H1 (cell line): ENCODE measurements at regions not wholly inside any gene's neighbourhood (a gene's known extent, or its start where the extent isn't known, plus 50 kb on each side); places are given as distances from the start of the nearest gene placed in this dataset.

Experiments
- CTCF ChIA-PET: fragments of 300-600 bp; sonication (Branson Sonifier 250); formaldehyde crosslinking; loops from one replicate; lab custom pipeline; 2021; ENCODE audit not compliant: partially characterized antibody; lab: Charles Lee
- POLR2A ChIA-PET: fragments of 300-600 bp; sonication (Branson Sonifier 250); formaldehyde crosslinking; loops from one replicate; lab custom pipeline; 2021; ENCODE audit warnings: inconsistent platforms; ENCODE audit not compliant: partially characterized antibody; lab: Charles Lee
- DNase-seq, 2 experiments: peaks; one replicate each; pipeline versions ENCODE4 v3.0.0 to v3.0.0-alpha.2; 2010 to 2022; ENCODE audit warnings: low spot score in 2 of 2, low read depth in 1 of 2, mixed read lengths in 1 of 2
- FAIRE-seq: peaks from 2 replicates; lab custom pipeline; 2011; peaks lifted over from hg19 to GRCh38; lab: Jason Lieb, UNC
- H2AFZ ChIP-seq: 2 replicates; pipeline ENCODE4 v1.8.1; 2012; ENCODE audit warnings: low read length, inconsistent platforms
- H2AK5ac ChIP-seq: 2 replicates; pipeline ENCODE4 v1.6.1; 2013; ENCODE audit warnings: low read depth, low read length
- H2BK120ac ChIP-seq: replicated peaks from 2 replicates; pipeline ENCODE3; 2013; ENCODE audit warnings: low read depth, low read length, inconsistent platforms
- H2BK12ac ChIP-seq: 2 replicates; pipeline ENCODE4 v1.6.1; 2013; ENCODE audit warnings: low read depth, low read length
- H2BK15ac ChIP-seq: 2 replicates; pipeline ENCODE4 v1.6.1; 2013; ENCODE audit warnings: low read length
- H2BK20ac ChIP-seq: 2 replicates; pipeline ENCODE4 v1.6.1; 2013; ENCODE audit warnings: low read length
- H2BK5ac ChIP-seq: 2 replicates; pipeline ENCODE4 v1.6.1; 2013; ENCODE audit warnings: low read depth, low read length
- H3K14ac ChIP-seq: 2 replicates; pipeline ENCODE4 v1.6.1; 2013; ENCODE audit warnings: inconsistent platforms; ENCODE audit not compliant: insufficient read length
- H3K18ac ChIP-seq: 2 replicates; pipeline ENCODE4 v1.6.1; 2013; ENCODE audit warnings: low read length; ENCODE audit errors: extremely low read depth
- H3K23ac ChIP-seq: 2 replicates; pipeline ENCODE4 v1.6.1; 2013; ENCODE audit warnings: inconsistent platforms; ENCODE audit not compliant: insufficient read length
- H3K23me2 ChIP-seq: 2 replicates; pipeline ENCODE4 v1.6.1; 2013; ENCODE audit warnings: low read depth, low read length
- H3K27ac ChIP-seq: 2 replicates; pipeline ENCODE4 v1.6.1; 2011; ENCODE audit warnings: low read depth, low read length, inconsistent platforms
- H3K27me3 ChIP-seq, 4 experiments: replicated peaks in 1 of 4; 1 replicate in 1 of 4; 2 replicates in 3 of 4; pipeline versions ENCODE4 v1.6.1 to v1.8.1; 2011 to 2013; ENCODE audit warnings: low read length in 3 of 4, mild to moderate bottlenecking in 3 of 4, inconsistent platforms in 2 of 4, mixed read lengths in 2 of 4, moderate library complexity in 1 of 4; ENCODE audit not compliant: control insufficient read depth in 3 of 4, insufficient read depth in 3 of 4; ENCODE audit errors: extremely low read depth in 1 of 4
- H3K36me3 ChIP-seq, 4 experiments: 2 replicates each; pipeline versions ENCODE4 v1.6.1 to v1.8.1; 2011 to 2013; ENCODE audit warnings: mild to moderate bottlenecking in 4 of 4, low read length in 3 of 4, moderate library complexity in 2 of 4, control low read depth in 1 of 4, inconsistent platforms in 1 of 4; ENCODE audit not compliant: insufficient read depth in 4 of 4, control insufficient read depth in 2 of 4
- H3K4ac ChIP-seq: replicated peaks from 2 replicates; pipeline ENCODE3; 2013; ENCODE audit warnings: low read length, low read depth, mixed read lengths, inconsistent platforms; ENCODE audit not compliant: insufficient read length
- H3K4me1 ChIP-seq, 4 experiments: replicated peaks in 1 of 4; 1 replicate in 1 of 4; 2 replicates in 3 of 4; pipeline versions ENCODE4 v1.6.1 to v1.8.1; 2011 to 2013; ENCODE audit warnings: low read length in 3 of 4, inconsistent platforms in 2 of 4, mixed read lengths in 1 of 4; ENCODE audit not compliant: insufficient read depth in 4 of 4, control insufficient read depth in 3 of 4
- H3K4me2 ChIP-seq, 2 experiments: 2 replicates each; pipeline versions ENCODE4 v1.6.1 to v1.8.1; 2011 to 2013; ENCODE audit warnings: low read depth in 2 of 2, low read length in 2 of 2, control low read depth in 1 of 2, inconsistent platforms in 1 of 2, mild to moderate bottlenecking in 1 of 2; ENCODE audit not compliant: insufficient read depth in 1 of 2
- H3K4me3 ChIP-seq, 4 experiments: fragments of 200-600, 300-600 bp in 1 of 4; sonication (generic), shearing (Covaris generic), sonication (Bioruptor Twin) in 1 of 4; 2 replicates each; pipeline versions ENCODE4 v1.5.1 to v1.8.1; 2011 to 2016; ENCODE audit warnings: low read length in 4 of 4, low read depth in 3 of 4, control low read depth in 2 of 4, inconsistent platforms in 2 of 4, mild to moderate bottlenecking in 2 of 4, mixed read lengths in 1 of 4, moderate library complexity in 1 of 4; ENCODE audit not compliant: insufficient read depth in 2 of 4; ENCODE audit errors: extremely low read depth in 1 of 4
- H3K56ac ChIP-seq: replicated peaks from 2 replicates; pipeline ENCODE3; 2013; ENCODE audit warnings: low read depth, mild to moderate bottlenecking, mixed read lengths, low read length, inconsistent platforms; ENCODE audit not compliant: insufficient read length
- H3K79me1 ChIP-seq: 2 replicates; pipeline ENCODE4 v1.6.1; 2013; ENCODE audit warnings: low read depth, low read length, control low read depth
- H3K79me2 ChIP-seq, 2 experiments: 2 replicates each; pipeline versions ENCODE4 v1.6.1 to v1.8.1; 2012 to 2013; ENCODE audit warnings: low read length in 2 of 2, mild to moderate bottlenecking in 2 of 2, inconsistent platforms in 1 of 2; ENCODE audit not compliant: insufficient read depth in 2 of 2, control insufficient read depth in 1 of 2
- H3K9ac ChIP-seq, 4 experiments: replicated peaks in 1 of 4; 1 replicate in 1 of 4; 2 replicates in 3 of 4; pipeline versions ENCODE4 v1.6.1 to v1.8.1; 2011 to 2013; ENCODE audit warnings: low read depth in 3 of 4, low read length in 3 of 4, control low read depth in 2 of 4, mild to moderate bottlenecking in 2 of 4, moderate library complexity in 2 of 4, inconsistent platforms in 1 of 4; ENCODE audit errors: extremely low read depth in 1 of 4
- H3K9me3 ChIP-seq, 2 experiments: 2 replicates each; pipeline versions ENCODE4 v1.6.1 to v1.8.1; 2012 to 2013; ENCODE audit warnings: mild to moderate bottlenecking in 2 of 2, moderate library complexity in 2 of 2, control low read depth in 1 of 2, inconsistent platforms in 1 of 2, low read depth in 1 of 2, low read length in 1 of 2, mixed read lengths in 1 of 2; ENCODE audit not compliant: insufficient read depth in 2 of 2
- H4K20me1 ChIP-seq, 2 experiments: replicated peaks in 1 of 2; 2 replicates each; pipeline versions ENCODE3 to v1.8.1; 2011 to 2013; ENCODE audit warnings: inconsistent platforms in 2 of 2, low read length in 2 of 2, mild to moderate bottlenecking in 1 of 2; ENCODE audit not compliant: insufficient read depth in 2 of 2, control insufficient read depth in 1 of 2
- H4K5ac ChIP-seq: 2 replicates; pipeline ENCODE4 v1.6.1; 2013; ENCODE audit warnings: low read length, low read depth, mixed read lengths, inconsistent platforms; ENCODE audit not compliant: insufficient read length
- H4K8ac ChIP-seq: 2 replicates; pipeline ENCODE4 v1.8.0; 2013; ENCODE audit warnings: mild to moderate bottlenecking, moderate library complexity, low read length, inconsistent platforms; ENCODE audit not compliant: insufficient read depth; ENCODE audit errors: extremely low read depth
- H4K91ac ChIP-seq: replicated peaks from 2 replicates; pipeline ENCODE3; 2013; ENCODE audit warnings: low read length, mixed read lengths, inconsistent platforms; ENCODE audit not compliant: insufficient read length
- BACH1 ChIP-seq: IDR thresholded peaks from 2 replicates; pipeline ENCODE4 v1.6.1; 2012; ENCODE audit warnings: low read length, improper control_type of control experiment
- BRCA1 ChIP-seq: IDR thresholded peaks from 2 replicates; pipeline ENCODE4 v1.6.1; 2012; ENCODE audit warnings: low read depth, low read length, improper control_type of control experiment
- EP300 ChIP-seq, 2 experiments: IDR thresholded peaks; 1 replicate in 1 of 2; 2 replicates in 1 of 2; pipeline ENCODE4 v1.6.1; 2011 to 2012; ENCODE audit warnings: low read depth in 2 of 2, low read length in 2 of 2, mild to moderate bottlenecking in 2 of 2, borderline replicate concordance in 1 of 2, inconsistent platforms in 1 of 2, moderate library complexity in 1 of 2
- EZH2 ChIP-seq: fragments of 200-600 bp; sonication (generic); IDR thresholded peaks from 2 replicates; pipeline ENCODE4 v1.7.1; 2012; ENCODE audit warnings: low read depth, mild to moderate bottlenecking, moderate library complexity, low read length, inconsistent platforms; ENCODE audit not compliant: severe bottlenecking
- GTF2F1 ChIP-seq: IDR thresholded peaks from 2 replicates; pipeline ENCODE4 v1.6.1; 2012; ENCODE audit warnings: low read depth, low read length, improper control_type of control experiment, borderline replicate concordance
- HDAC2 ChIP-seq, 2 experiments: fragments of 300-600 bp in 1 of 2; sonication (generic) in 1 of 2; IDR thresholded peaks; 2 replicates each; pipeline ENCODE4 v1.6.1; 2011 to 2012; ENCODE audit warnings: low read depth in 2 of 2, low read length in 2 of 2, mild to moderate bottlenecking in 2 of 2, moderate library complexity in 2 of 2, borderline replicate concordance in 1 of 2, inconsistent platforms in 1 of 2
- HDAC6 ChIP-seq: IDR thresholded peaks from one replicate; pipeline ENCODE4 v1.7.1; 2012; ENCODE audit warnings: low read depth, mild to moderate bottlenecking, inconsistent platforms, low read length, moderate library complexity
- JUND ChIP-seq: IDR thresholded peaks from 2 replicates; pipeline ENCODE4 v1.6.1; 2011; ENCODE audit warnings: mild to moderate bottlenecking, improper control_type of control experiment, low read length
- POLR2AphosphoS5 ChIP-seq: IDR thresholded peaks from 2 replicates; pipeline ENCODE4 v1.6.1; 2011; ENCODE audit warnings: low read depth, low read length
- RXRA ChIP-seq: IDR thresholded peaks from 2 replicates; pipeline ENCODE4 v1.6.1; 2011; ENCODE audit warnings: low read depth, mild to moderate bottlenecking, low read length, moderate library complexity; ENCODE audit not compliant: insufficient read depth
- TCF12 ChIP-seq: IDR thresholded peaks from 2 replicates; pipeline ENCODE4 v1.6.1; 2011; ENCODE audit warnings: low read depth, mild to moderate bottlenecking, low read length
- WGBS, 2 experiments: shearing (Covaris generic) in 1 of 2; methylation state at CpG; one replicate each; pipeline versions ENCODE4 v1.1.6 to v1.1.7; 2013 to 2015; ENCODE audit warnings: low lambda C conversion rate in 2 of 2, mixed read lengths in 2 of 2, inconsistent platforms in 1 of 2, low coverage in 1 of 2, missing lambda C conversion rate in 1 of 2; ENCODE audit not compliant: insufficient replicate concordance in 2 of 2, insufficient coverage in 1 of 2, insufficient read length in 1 of 2; ENCODE audit errors: extremely low coverage in 1 of 2, missing lambda C conversion rate in 1 of 2; 5-methylcytosine and 5-hydroxymethylcytosine counted together
- TF ChIP-seq, protein P1 (sequence below): IDR thresholded peaks from 2 replicates; pipeline ENCODE4 v1.6.1; 2011; ENCODE audit warnings: low read depth, mild to moderate bottlenecking, low read length; ENCODE audit not compliant: insufficient read depth

DNA sequence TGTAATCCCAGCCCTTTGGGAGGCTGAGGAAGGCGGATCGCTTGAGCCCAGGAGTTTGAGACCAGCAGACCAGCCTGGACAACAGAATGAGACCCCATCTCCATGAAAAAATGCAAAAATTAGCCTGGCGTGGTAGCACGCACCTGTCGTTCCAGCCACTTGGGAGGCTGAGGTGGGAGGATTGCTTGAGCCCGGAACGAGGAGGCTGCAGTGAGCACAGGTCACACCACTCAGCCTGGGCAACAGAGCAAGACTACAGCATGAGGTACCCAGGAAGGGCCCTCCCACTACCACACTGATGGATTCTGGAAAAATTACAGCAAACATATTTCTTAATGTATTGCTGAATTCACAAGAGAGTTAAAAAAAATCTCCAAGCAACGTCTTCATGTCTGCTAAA is 56.3 kb upstream of the HPCAL1 start:
- 84% methylated on average over 8 of the region's 8 CpGs; no CpG with 5 or more reads in 1 of the 2 experiments for WGBS, 2 experiments

More for the DNA sequence above, 56.3 kb upstream of the HPCAL1 start:
- no peak overlapping the region for H3K18ac ChIP-seq
- no peak overlapping the region for H3K27ac ChIP-seq
- H3K23me2 ChIP-seq, result no peaks in the 10 kb centered on the region
- H2BK20ac ChIP-seq, result no peak overlapping the region
- no peaks in the 10 kb centered on the region for H4K20me1 ChIP-seq
- no peak overlapping the region for H2BK120ac ChIP-seq
- no peak overlapping the region for H3K4ac ChIP-seq
- no peak overlapping the region for H2BK15ac ChIP-seq
- no peak overlapping the region for H4K8ac ChIP-seq
- H4K5ac ChIP-seq, result no peak overlapping the region
- no peak overlapping the region for H3K56ac ChIP-seq
- H4K91ac ChIP-seq, result no peak overlapping the region
- H2AFZ ChIP-seq, result no peak overlapping the region
- H3K27me3 ChIP-seq, result no peaks in the 10 kb centered on the region
- TF ChIP-seq GTF2F1 (no peak), EP300 (IDR thresholded peaks at IDR 0.05; ENCODE audit: borderline replicate concordance in 1 of 2, low read depth in 2 of 2, low read length in 2 of 2) (no peak), EZH2 (no peak), JUND (no peak), BACH1 (no peak), BRCA1 (no peak), RXRA (no peak), HDAC6 (no peak), POLR2AphosphoS5 (no peak), TCF12 (no peak), HDAC2 (IDR thresholded peaks at IDR 0.05; ENCODE audit: borderline replicate concordance in 1 of 2, low read depth in 2 of 2, low read length in 2 of 2) (no peak)
- TF ChIP-seq, protein P1, sequence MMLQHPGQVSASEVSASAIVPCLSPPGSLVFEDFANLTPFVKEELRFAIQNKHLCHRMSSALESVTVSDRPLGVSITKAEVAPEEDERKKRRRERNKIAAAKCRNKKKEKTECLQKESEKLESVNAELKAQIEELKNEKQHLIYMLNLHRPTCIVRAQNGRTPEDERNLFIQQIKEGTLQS, result no peak
- H3K4me2 ChIP-seq, result no peak overlapping the region
- H3K36me3 ChIP-seq, result no peaks in the 10 kb centered on the region
- POLR2A ChIA-PET, result no interaction called here
- no peak overlapping the region for H2AK5ac ChIP-seq
- no peaks in the 10 kb centered on the region for H3K9me3 ChIP-seq
- H3K79me1 ChIP-seq, result no peaks in the 10 kb centered on the region
- no peak overlapping the region for H2BK12ac ChIP-seq
- H3K14ac ChIP-seq, result no peak overlapping the region
- no peaks in the 10 kb centered on the region for H3K79me2 ChIP-seq
- H2BK5ac ChIP-seq, result no peak overlapping the region
- CTCF ChIA-PET, result interaction anchor here (0.9 to 9.3 kb wide), 4 partner anchors 10 to 188 kb away, joined by 3 to 95 read pairs (median 4); no protein-coding TSS in a partner anchor
- DNase-seq, result no peak
- H3K4me3 ChIP-seq, result no peak overlapping the region
- H3K9ac ChIP-seq, result no peak overlapping the region
- FAIRE-seq, result no peak
- no peak overlapping the region for H3K23ac ChIP-seq
- no peaks in the 10 kb centered on the region for H3K4me1 ChIP-seq
